NCI-H2081 treated with DMSO at 0.1 percent for 48 hours (cell line): ENCODE measurements at regions not wholly inside any gene's neighbourhood (a gene's known extent, or its start where the extent isn't known, plus 50 kb on each side); places are given as distances from the start of the nearest gene placed in this dataset.
"Not testable (repeated sequence)": the region's sequence is repeated elsewhere in the genome, so short reads cannot be mapped to it uniquely, and the experiment has no call there.

Experiments
- DNase-seq: peaks from one replicate; lab custom pipeline; 2025; lab: John Stamatoyannopoulos, UW

GRCh38 chr9:94191706-94192105, 67.4 kb upstream of the ZNF169 start:
- DNase-seq: not testable (repeated sequence)

DNA sequence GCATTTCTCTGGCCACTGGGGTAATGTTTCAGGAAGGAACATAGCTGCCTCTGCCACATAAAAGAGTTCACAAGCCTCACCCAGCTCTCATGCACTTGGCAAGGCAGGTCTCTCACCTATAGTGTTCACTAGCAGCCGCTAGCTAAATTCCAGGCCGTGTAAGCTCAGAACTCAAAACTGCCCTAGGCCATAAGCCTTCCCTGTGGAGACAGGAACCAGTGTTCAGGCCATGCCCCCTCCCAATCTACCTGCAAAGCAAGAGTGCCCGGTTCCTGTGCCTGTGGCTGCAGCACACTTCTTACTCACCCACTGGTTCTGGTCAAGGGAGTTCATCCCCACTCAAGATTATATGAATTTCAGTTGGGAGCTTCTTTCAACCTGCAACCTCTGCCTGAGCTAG, 60.7 kb upstream of the ZNF169 start:
- no peak for DNase-seq

DNA sequence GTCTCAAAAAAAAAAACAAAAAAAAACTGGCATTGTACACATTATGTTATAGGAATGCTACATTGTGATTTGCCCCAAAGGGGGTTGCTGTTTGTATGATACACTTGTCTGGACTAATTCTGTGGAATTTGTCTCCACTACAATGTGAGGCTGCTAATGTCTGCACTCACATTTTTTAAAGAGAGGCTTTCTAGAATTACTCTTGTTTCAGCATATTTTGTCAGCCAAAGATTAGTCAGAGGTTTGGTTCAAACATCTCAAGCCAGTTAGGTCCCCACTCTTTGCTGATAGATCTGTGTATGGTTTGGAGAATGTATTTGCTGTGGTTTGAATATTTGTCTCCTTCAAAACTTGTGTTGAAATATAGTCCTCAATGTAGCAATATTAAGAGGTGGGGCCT, 59.3 kb upstream of the ZNF169 start:
- DNase-seq: no peak

- DNase-seq: no peak
Observed at GRCh38 chr9:94204174-94204573, 54.9 kb upstream of the ZNF169 start.

GRCh38 chr9:94207781-94208180, 51.3 kb upstream of the ZNF169 start:
- DNase-seq: no peak
